ENCODE measurements at regions not wholly inside any gene's neighbourhood (a gene's known extent, or its start where the extent isn't known, plus 50 kb on each side); places are given as distances from the start of the nearest gene placed in this dataset.

DNA sequence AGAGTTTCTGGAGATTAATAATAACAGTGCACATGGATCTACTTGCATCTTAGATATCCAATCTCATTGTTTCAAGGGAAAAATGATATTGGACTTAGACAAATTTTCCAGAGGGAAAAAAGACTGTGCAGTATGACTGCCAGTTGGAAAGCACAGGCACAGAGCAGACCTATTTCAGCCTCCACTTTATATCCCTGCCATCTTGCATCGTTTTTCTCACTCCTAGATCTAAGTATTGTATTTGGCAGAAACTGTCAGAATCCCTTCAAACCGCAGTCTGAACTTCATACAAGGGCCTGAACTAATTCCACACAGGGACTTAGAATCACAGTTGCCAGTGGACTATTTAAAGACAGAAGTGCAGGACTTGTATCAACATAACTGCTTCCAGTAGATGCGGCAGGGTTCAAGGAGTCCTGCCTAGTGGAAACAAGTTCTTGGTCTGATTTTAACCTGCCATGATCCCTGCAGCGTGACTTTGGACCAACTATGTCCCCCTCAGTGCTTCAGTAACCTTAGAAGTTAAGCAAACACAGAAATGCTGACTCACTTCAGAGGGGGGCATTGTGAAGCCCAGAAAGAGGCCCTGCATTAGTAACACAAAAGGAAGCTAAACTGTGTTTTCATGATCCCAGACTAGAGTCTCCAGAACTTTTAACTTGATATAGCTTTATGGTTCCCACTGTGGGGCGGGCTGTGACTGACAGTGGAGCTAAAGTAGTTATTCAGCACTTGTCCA lies 95.7 kb upstream of the PALS2 start:
- no peak overlapping the region for H3K27ac ChIP-seq (ENCODE audit: low read length)
- H3K27me3 ChIP-seq (ENCODE audit: control insufficient read depth, insufficient read depth): no peaks in the 10 kb centered on the region
- WGBS: 31% methylated on average over 5 of the region's 5 CpGs
- no peaks in the 10 kb centered on the region for H3K9me3 ChIP-seq (ENCODE audit: control insufficient read depth, low read length)
- H3K4me3 ChIP-seq (ENCODE audit: low read length): no peak overlapping the region
- ATAC-seq (peak; percentile 83 to 90), DNase-seq (peak in 2 of 3 donors; percentile 27 to 58)
- intact Hi-C loops (cut with DNase I): no loop called here
- no peaks in the 10 kb centered on the region for H3K4me1 ChIP-seq (ENCODE audit: control insufficient read depth, insufficient read depth, low read length)

GRCh38 chr7:24478137-24478655 lies 95.1 kb upstream of the PALS2 start:
- Histone ChIP-seq H3K4me3 (ENCODE audit: low read length) (no peak overlapping the region), H3K27me3 (ENCODE audit: control insufficient read depth, insufficient read depth) (no peaks in the 10 kb centered on the region), H3K4me1 (ENCODE audit: control insufficient read depth, insufficient read depth, low read length) (no peaks in the 10 kb centered on the region), H3K9me3 (ENCODE audit: control insufficient read depth, low read length) (no peaks in the 10 kb centered on the region), H3K27ac (ENCODE audit: low read length) (no peak overlapping the region)
- DNase-seq (no peak), ATAC-seq (no peak)
- WGBS: 45% methylated on average over 3 of the region's 3 CpGs
- intact Hi-C loops (cut with DNase I): no loop called here

DNA sequence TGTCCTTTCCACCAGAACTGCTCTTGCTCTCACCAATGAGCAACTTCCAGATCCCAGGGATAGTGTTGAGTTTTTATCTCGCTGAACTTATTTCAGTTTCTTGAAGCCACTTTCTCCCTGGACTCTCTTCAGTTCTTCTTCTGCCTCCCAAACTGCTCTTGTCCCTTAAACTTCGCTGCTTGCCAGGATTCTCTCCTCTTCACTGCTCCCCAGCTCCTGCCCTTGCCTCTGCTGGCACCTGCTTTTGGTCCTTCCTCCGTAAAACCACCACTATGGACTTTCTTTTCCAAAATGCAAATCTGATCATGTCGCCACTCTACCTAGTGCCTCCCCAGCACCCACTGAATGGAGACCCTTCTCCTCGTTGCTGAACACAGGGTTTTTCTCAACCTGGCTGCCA lies 92.8 kb upstream of the PALS2 start:
- H3K4me3 ChIP-seq (ENCODE audit: low read length): no peak overlapping the region
- intact Hi-C loops (cut with DNase I): no loop called here
- 64% methylated on average over 5 of the region's 5 CpGs for WGBS
- H3K9me3 ChIP-seq (ENCODE audit: control insufficient read depth, low read length): no peaks in the 10 kb centered on the region
- no peaks in the 10 kb centered on the region for H3K27me3 ChIP-seq (ENCODE audit: control insufficient read depth, insufficient read depth)
- H3K27ac ChIP-seq (ENCODE audit: low read length): no peak overlapping the region
- ATAC-seq (no peak), DNase-seq (no peak)
- H3K4me1 ChIP-seq (ENCODE audit: control insufficient read depth, insufficient read depth, low read length): no peaks in the 10 kb centered on the region

DNA sequence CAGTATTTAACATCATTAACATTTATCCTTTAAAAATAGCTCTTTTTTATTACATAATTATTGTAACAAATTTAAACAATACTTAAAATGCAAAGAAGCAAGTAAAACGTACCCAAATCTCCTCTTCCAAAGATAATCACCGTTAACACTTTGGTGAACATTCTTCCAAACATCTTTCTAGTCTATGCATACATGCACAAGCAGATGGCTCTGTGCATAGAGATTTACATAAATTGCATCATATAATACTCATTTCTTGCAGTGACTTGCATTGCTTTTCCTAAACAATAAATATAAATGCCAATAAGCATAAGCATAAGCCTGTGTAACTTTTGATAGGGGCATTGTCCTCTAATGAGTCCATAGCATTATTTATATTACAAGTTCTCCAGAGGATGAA lies 89.4 kb upstream of the PALS2 start:
- ATAC-seq: no peak
- WGBS: 65% methylated on average over 2 of the region's 2 CpGs

GRCh38 chr7:24492576-24492975 lies 80.7 kb upstream of the PALS2 start:
- Histone ChIP-seq H3K4me3 (ENCODE audit: low read length) (no peak overlapping the region), H3K9me3 (ENCODE audit: control insufficient read depth, low read length) (peaks cover 2% of the 10 kb centered on the region), H3K4me1 (ENCODE audit: control insufficient read depth, insufficient read depth, low read length) (no peaks in the 10 kb centered on the region), H3K27ac (ENCODE audit: low read length) (no peak overlapping the region), H3K27me3 (ENCODE audit: control insufficient read depth, insufficient read depth) (no peaks in the 10 kb centered on the region)
- 87% methylated on average over 2 of the region's 2 CpGs for WGBS
- ATAC-seq: no peak
- intact Hi-C loops (cut with DNase I): no loop called here
- DNase-seq: no peak

More for the DNA sequence above, 89.4 kb upstream of the PALS2 start:
- DNase-seq: no peak
- Histone ChIP-seq H3K9me3 (ENCODE audit: control insufficient read depth, low read length) (no peaks in the 10 kb centered on the region), H3K4me3 (ENCODE audit: low read length) (no peak overlapping the region), H3K27me3 (ENCODE audit: control insufficient read depth, insufficient read depth) (no peaks in the 10 kb centered on the region), H3K27ac (ENCODE audit: low read length) (no peak overlapping the region), H3K4me1 (ENCODE audit: control insufficient read depth, insufficient read depth, low read length) (no peaks in the 10 kb centered on the region)
- intact Hi-C loops (cut with DNase I): no loop called here

- H3K4me3 ChIP-seq (ENCODE audit: low read length): no peak overlapping the region
- no peak overlapping the region for H3K27ac ChIP-seq (ENCODE audit: low read length)
- no peaks in the 10 kb centered on the region for H3K27me3 ChIP-seq (ENCODE audit: control insufficient read depth, insufficient read depth)
- DNase-seq (no peak), ATAC-seq (no peak)
- intact Hi-C loops (cut with DNase I): no loop called here
- H3K9me3 ChIP-seq (ENCODE audit: control insufficient read depth, low read length): peaks cover 2% of the 10 kb centered on the region
- WGBS: 95% methylated on average over 4 of the region's 4 CpGs
- no peaks in the 10 kb centered on the region for H3K4me1 ChIP-seq (ENCODE audit: control insufficient read depth, insufficient read depth, low read length)
Observed at GRCh38 chr7:24494832-24495231, 78.4 kb upstream of the PALS2 start.

DNA sequence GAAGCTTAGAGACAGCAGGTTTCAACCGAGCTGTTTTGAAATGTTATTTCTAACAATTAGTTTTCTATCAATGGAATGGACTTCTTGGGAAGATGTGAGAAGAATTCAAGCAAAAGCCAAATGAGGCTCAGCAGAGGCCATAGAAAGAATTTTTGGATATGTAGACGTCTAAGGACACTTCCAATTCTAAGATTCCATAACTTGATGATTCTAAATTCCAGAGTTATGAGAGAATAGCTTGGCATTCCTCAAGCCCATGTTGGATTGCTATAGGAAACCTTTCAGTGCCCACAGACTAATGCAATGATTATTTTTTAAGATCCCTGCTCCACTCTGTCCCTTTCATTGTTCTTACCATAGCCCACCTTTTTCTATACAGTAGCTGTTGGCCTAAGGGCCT lies 77.2 kb upstream of the PALS2 start:
- intact Hi-C loops (cut with DNase I): no loop called here

DNA sequence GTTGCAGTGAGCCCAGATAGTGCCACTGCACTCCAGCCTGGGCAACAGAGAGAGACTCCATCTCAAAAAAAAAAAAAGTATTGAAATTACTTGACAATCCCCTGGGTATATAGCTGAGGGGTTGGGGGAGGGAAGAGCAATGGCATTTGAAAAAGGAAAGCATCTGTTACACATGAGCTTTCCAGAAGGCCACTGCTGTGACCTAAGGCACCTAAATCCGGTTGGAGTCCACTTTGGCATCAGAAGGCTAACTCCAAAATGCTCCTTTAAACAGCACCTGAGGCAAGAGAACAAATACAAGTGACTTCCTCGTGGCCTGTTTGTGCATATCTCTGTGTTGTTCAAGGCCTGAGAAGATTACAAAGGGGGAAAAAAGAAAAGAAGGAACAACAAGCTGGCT lies 74.8 kb upstream of the PALS2 start:
- H3K27me3 ChIP-seq (ENCODE audit: control insufficient read depth, insufficient read depth): no peaks in the 10 kb centered on the region
- intact Hi-C loops (cut with DNase I): no loop called here
- ATAC-seq (no peak), DNase-seq (no peak)
- H3K27ac ChIP-seq (ENCODE audit: low read length): no peak overlapping the region
- H3K4me1 ChIP-seq (ENCODE audit: control insufficient read depth, insufficient read depth, low read length): no peaks in the 10 kb centered on the region
- 49% methylated on average over 2 of the region's 2 CpGs for WGBS
- H3K4me3 ChIP-seq (ENCODE audit: low read length): no peak overlapping the region
- H3K9me3 ChIP-seq (ENCODE audit: control insufficient read depth, low read length): peaks cover 2% of the 10 kb centered on the region

More for the DNA sequence above, 77.2 kb upstream of the PALS2 start:
- Histone ChIP-seq H3K27ac (ENCODE audit: low read length) (no peak overlapping the region), H3K4me3 (ENCODE audit: low read length) (no peak overlapping the region), H3K27me3 (ENCODE audit: control insufficient read depth, insufficient read depth) (no peaks in the 10 kb centered on the region), H3K4me1 (ENCODE audit: control insufficient read depth, insufficient read depth, low read length) (no peaks in the 10 kb centered on the region), H3K9me3 (ENCODE audit: control insufficient read depth, low read length) (peaks cover 2% of the 10 kb centered on the region)
- DNase-seq (no peak), ATAC-seq (no peak)
- 65% methylated on average over 2 of the region's 2 CpGs for WGBS

DNA sequence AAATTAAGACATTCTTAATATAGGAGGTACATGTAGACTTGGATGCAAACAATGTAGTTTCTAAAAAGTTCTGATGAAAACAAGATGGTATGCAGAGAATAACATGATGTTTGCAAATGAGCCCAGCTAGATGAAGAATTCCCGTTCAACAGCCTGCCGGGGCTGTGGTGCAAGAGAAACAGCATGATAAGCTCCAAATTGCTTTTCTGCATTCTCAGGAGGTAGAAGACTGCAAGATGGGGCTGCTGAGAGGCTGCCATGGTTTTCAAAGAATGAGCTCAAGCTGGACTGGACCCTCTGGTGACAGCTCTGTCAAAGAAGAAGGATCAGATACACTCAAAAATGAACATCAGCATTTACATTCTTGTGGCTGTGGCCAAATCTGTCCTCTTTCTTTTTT lies 73.4 kb upstream of the PALS2 start:
- H3K9me3 ChIP-seq (ENCODE audit: control insufficient read depth, low read length): peaks cover 2% of the 10 kb centered on the region
- H3K27me3 ChIP-seq (ENCODE audit: control insufficient read depth, insufficient read depth): no peaks in the 10 kb centered on the region
- DNase-seq (no peak), ATAC-seq (no peak)
- no peak overlapping the region for H3K27ac ChIP-seq (ENCODE audit: low read length)
- WGBS: 40% methylated on average over 2 of the region's 2 CpGs
- H3K4me1 ChIP-seq (ENCODE audit: control insufficient read depth, insufficient read depth, low read length): no peaks in the 10 kb centered on the region
- H3K4me3 ChIP-seq (ENCODE audit: low read length): no peak overlapping the region
- intact Hi-C loops (cut with DNase I): no loop called here

GRCh38 chr7:24500599-24500998 lies 72.7 kb upstream of the PALS2 start:
- H3K9me3 ChIP-seq (ENCODE audit: control insufficient read depth, low read length): no peaks in the 10 kb centered on the region
- 57% methylated on average over 3 of the region's 3 CpGs for WGBS
- DNase-seq (no peak), ATAC-seq (no peak)
- H3K4me1 ChIP-seq (ENCODE audit: control insufficient read depth, insufficient read depth, low read length): no peaks in the 10 kb centered on the region
- H3K27me3 ChIP-seq (ENCODE audit: control insufficient read depth, insufficient read depth): no peaks in the 10 kb centered on the region
- H3K27ac ChIP-seq (ENCODE audit: low read length): no peak overlapping the region
- intact Hi-C loops (cut with DNase I): no loop called here
- no peak overlapping the region for H3K4me3 ChIP-seq (ENCODE audit: low read length)

DNA sequence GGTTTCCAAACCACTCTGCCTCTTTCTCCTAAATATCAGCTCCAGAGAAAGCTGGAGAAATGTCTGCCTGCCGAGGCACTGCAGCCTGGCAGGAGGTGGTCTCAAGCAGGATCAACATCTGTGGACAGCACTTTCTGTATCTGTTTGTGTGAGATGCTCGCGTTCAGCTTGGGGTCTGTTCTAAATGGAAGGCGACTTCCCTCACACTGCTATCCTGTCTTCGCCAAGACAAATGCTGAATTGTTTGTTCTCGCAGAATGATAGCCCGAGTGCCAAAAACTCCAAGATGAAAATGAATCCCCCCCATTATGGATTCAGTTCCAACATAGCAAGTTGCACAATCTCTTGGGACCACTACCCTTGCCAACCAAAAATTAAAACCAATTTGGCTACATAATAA lies 72.2 kb upstream of the PALS2 start:
- DNase-seq: no peak
- no peaks in the 10 kb centered on the region for H3K27me3 ChIP-seq (ENCODE audit: control insufficient read depth, insufficient read depth)
- H3K4me1 ChIP-seq (ENCODE audit: control insufficient read depth, insufficient read depth, low read length): no peaks in the 10 kb centered on the region
- H3K4me3 ChIP-seq (ENCODE audit: low read length): no peak overlapping the region
- 22% methylated on average over 7 of the region's 7 CpGs for WGBS
- no peaks in the 10 kb centered on the region for H3K9me3 ChIP-seq (ENCODE audit: control insufficient read depth, low read length)
- no peak overlapping the region for H3K27ac ChIP-seq (ENCODE audit: low read length)
- intact Hi-C loops (cut with DNase I): no loop called here
- ATAC-seq: no peak
